ENCODE measurements at regions not wholly inside any gene's neighbourhood (a gene's known extent, or its start where the extent isn't known, plus 50 kb on each side); places are given as distances from the start of the nearest gene placed in this dataset.

- no peaks in the 10 kb centered on the region for H3K36me3 ChIP-seq (ENCODE audit: control insufficient read depth in 1 of 2, insufficient read depth in 2 of 2, low read depth in 1 of 2, low read length in 2 of 2)
- H3K23ac ChIP-seq (ENCODE audit: low read length in 2 of 2), result no peak overlapping the region
- H3K27me3 ChIP-seq (ENCODE audit: control insufficient read depth in 1 of 2, insufficient read depth in 1 of 2, low read length in 2 of 2), result no peaks in the 10 kb centered on the region
- H3K9ac ChIP-seq (ENCODE audit: low read length), result no peak overlapping the region
- no peak overlapping the region for H3K4ac ChIP-seq (ENCODE audit: low read depth in 1 of 2, low read length in 2 of 2)
- H2AFZ ChIP-seq (ENCODE audit: low read depth, low read length), result no peak overlapping the region
- no peak overlapping the region for H2BK120ac ChIP-seq (ENCODE audit: low read depth, low read length)
- no peak overlapping the region for H3K14ac ChIP-seq (ENCODE audit: low read length in 2 of 2)
- H3K9me3 ChIP-seq (ENCODE audit: control insufficient read depth, low read length), result peaks cover 2% of the 10 kb centered on the region
- WGBS, result no CpG with 5 or more reads among the region's 1 CpG
- H2AK5ac ChIP-seq (ENCODE audit: low read length, severe bottlenecking), result no peak overlapping the region
- H3K27ac ChIP-seq (ENCODE audit: low read length, poor library complexity, severe bottlenecking), result no peak overlapping the region
- no peak overlapping the region for H2BK15ac ChIP-seq (ENCODE audit: low read depth, poor library complexity, severe bottlenecking)
- H3K18ac ChIP-seq (ENCODE audit: low read depth in 1 of 2, low read length in 2 of 2), result no peak overlapping the region
- H3K79me1 ChIP-seq (replicated peaks; ENCODE audit: low read length, poor library complexity, severe bottlenecking), result no peaks in the 10 kb centered on the region
- no peak overlapping the region for H3K4me3 ChIP-seq (ENCODE audit: insufficient read depth in 1 of 2, low read depth in 1 of 2, low read length in 2 of 2)
- H2BK5ac ChIP-seq (ENCODE audit: low read depth, low read length, poor library complexity, severe bottlenecking), result no peak overlapping the region
- H2BK12ac ChIP-seq (ENCODE audit: low read length in 2 of 2), result no peak overlapping the region
- no peak overlapping the region for H4K8ac ChIP-seq (ENCODE audit: low read length)
- no peak for DNase-seq
- no peaks in the 10 kb centered on the region for H3K4me1 ChIP-seq (ENCODE audit: control insufficient read depth, insufficient read depth, low read depth, low read length)
- no peak overlapping the region for H4K91ac ChIP-seq (ENCODE audit: low read length)
- no peak overlapping the region for H3K4me2 ChIP-seq (ENCODE audit: low read length, poor library complexity, severe bottlenecking)
These were observed 134.0 kb downstream of the UFM1 start for GRCh38 chr13:38483623-38484022.

GRCh38 chr13:38490657-38491056 is 141.0 kb downstream of the UFM1 start:
- Histone ChIP-seq H2AFZ (ENCODE audit: low read depth, low read length) (no peak overlapping the region), H3K4me3 (ENCODE audit: insufficient read depth in 1 of 2, low read depth in 1 of 2, low read length in 2 of 2) (no peak overlapping the region), H3K4me1 (ENCODE audit: control insufficient read depth, insufficient read depth, low read depth, low read length) (no peaks in the 10 kb centered on the region), H3K79me1 (replicated peaks; ENCODE audit: low read length, poor library complexity, severe bottlenecking) (no peaks in the 10 kb centered on the region), H3K18ac (ENCODE audit: low read depth in 1 of 2, low read length in 2 of 2) (no peak overlapping the region), H3K27ac (ENCODE audit: low read length, poor library complexity, severe bottlenecking) (no peak overlapping the region), H3K9ac (ENCODE audit: low read length) (no peak overlapping the region), H3K4me2 (ENCODE audit: low read length, poor library complexity, severe bottlenecking) (no peak overlapping the region), H2AK5ac (ENCODE audit: low read length, severe bottlenecking) (no peak overlapping the region), H4K91ac (ENCODE audit: low read length) (no peak overlapping the region), H2BK120ac (ENCODE audit: low read depth, low read length) (no peak overlapping the region), H3K23ac (ENCODE audit: low read length in 2 of 2) (no peak overlapping the region), H3K4ac (ENCODE audit: low read depth in 1 of 2, low read length in 2 of 2) (no peak overlapping the region), H3K27me3 (ENCODE audit: control insufficient read depth in 1 of 2, insufficient read depth in 1 of 2, low read length in 2 of 2) (no peaks in the 10 kb centered on the region), H3K14ac (ENCODE audit: low read length in 2 of 2) (no peak overlapping the region), H2BK12ac (ENCODE audit: low read length in 2 of 2) (no peak overlapping the region), H3K9me3 (ENCODE audit: control insufficient read depth, low read length) (peaks cover 11% of the 10 kb centered on the region), H2BK15ac (ENCODE audit: low read depth, poor library complexity, severe bottlenecking) (no peak overlapping the region), H3K36me3 (ENCODE audit: control insufficient read depth in 1 of 2, insufficient read depth in 2 of 2, low read depth in 1 of 2, low read length in 2 of 2) (no peaks in the 10 kb centered on the region), H2BK5ac (ENCODE audit: low read depth, low read length, poor library complexity, severe bottlenecking) (no peak overlapping the region), H4K8ac (ENCODE audit: low read length) (no peak overlapping the region)
- 83% methylated on average over 2 of the region's 3 CpGs for WGBS
- DNase-seq, result no peak

GRCh38 chr13:38494445-38494844 is 144.8 kb downstream of the UFM1 start:
- no peak overlapping the region for H3K4ac ChIP-seq (ENCODE audit: low read depth in 1 of 2, low read length in 2 of 2)
- H3K27ac ChIP-seq (ENCODE audit: low read length, poor library complexity, severe bottlenecking), result no peak overlapping the region
- peaks cover 28% of the 10 kb centered on the region for H3K9me3 ChIP-seq (ENCODE audit: control insufficient read depth, low read length)
- no peak overlapping the region for H3K4me2 ChIP-seq (ENCODE audit: low read length, poor library complexity, severe bottlenecking)
- H3K27me3 ChIP-seq (ENCODE audit: control insufficient read depth in 1 of 2, insufficient read depth in 1 of 2, low read length in 2 of 2), result no peaks in the 10 kb centered on the region
- H4K8ac ChIP-seq (ENCODE audit: low read length), result no peak overlapping the region
- no peak overlapping the region for H2AFZ ChIP-seq (ENCODE audit: low read depth, low read length)
- 68% methylated on average over 2 of the region's 2 CpGs for WGBS
- H3K4me1 ChIP-seq (ENCODE audit: control insufficient read depth, insufficient read depth, low read depth, low read length), result no peaks in the 10 kb centered on the region
- no peak overlapping the region for H4K91ac ChIP-seq (ENCODE audit: low read length)
- no peak overlapping the region for H2BK12ac ChIP-seq (ENCODE audit: low read length in 2 of 2)
- H3K23ac ChIP-seq (ENCODE audit: low read length in 2 of 2), result no peak overlapping the region
- H3K9ac ChIP-seq (ENCODE audit: low read length), result no peak overlapping the region
- no peak overlapping the region for H2BK120ac ChIP-seq (ENCODE audit: low read depth, low read length)
- no peaks in the 10 kb centered on the region for H3K79me1 ChIP-seq (replicated peaks; ENCODE audit: low read length, poor library complexity, severe bottlenecking)
- H3K4me3 ChIP-seq (ENCODE audit: insufficient read depth in 1 of 2, low read depth in 1 of 2, low read length in 2 of 2), result no peak overlapping the region
- no peak overlapping the region for H2BK15ac ChIP-seq (ENCODE audit: low read depth, poor library complexity, severe bottlenecking)
- H2BK5ac ChIP-seq (ENCODE audit: low read depth, low read length, poor library complexity, severe bottlenecking), result no peak overlapping the region
- no peak for DNase-seq
- no peak overlapping the region for H3K18ac ChIP-seq (ENCODE audit: low read depth in 1 of 2, low read length in 2 of 2)
- no peak overlapping the region for H3K14ac ChIP-seq (ENCODE audit: low read length in 2 of 2)
- H2AK5ac ChIP-seq (ENCODE audit: low read length, severe bottlenecking), result no peak overlapping the region
- H3K36me3 ChIP-seq (ENCODE audit: control insufficient read depth in 1 of 2, insufficient read depth in 2 of 2, low read depth in 1 of 2, low read length in 2 of 2), result no peaks in the 10 kb centered on the region

- H2BK12ac ChIP-seq (ENCODE audit: low read length in 2 of 2), result no peak overlapping the region
- no peaks in the 10 kb centered on the region for H3K4me1 ChIP-seq (ENCODE audit: control insufficient read depth, insufficient read depth, low read depth, low read length)
- H4K8ac ChIP-seq (ENCODE audit: low read length), result no peak overlapping the region
- H2BK15ac ChIP-seq (ENCODE audit: low read depth, poor library complexity, severe bottlenecking), result no peak overlapping the region
- H3K4ac ChIP-seq (ENCODE audit: low read depth in 1 of 2, low read length in 2 of 2), result no peak overlapping the region
- no peak overlapping the region for H3K27ac ChIP-seq (ENCODE audit: low read length, poor library complexity, severe bottlenecking)
- no peak overlapping the region for H2BK5ac ChIP-seq (ENCODE audit: low read depth, low read length, poor library complexity, severe bottlenecking)
- H3K27me3 ChIP-seq (ENCODE audit: control insufficient read depth in 1 of 2, insufficient read depth in 1 of 2, low read length in 2 of 2), result no peaks in the 10 kb centered on the region
- no peaks in the 10 kb centered on the region for H3K36me3 ChIP-seq (ENCODE audit: control insufficient read depth in 1 of 2, insufficient read depth in 2 of 2, low read depth in 1 of 2, low read length in 2 of 2)
- H3K23ac ChIP-seq (ENCODE audit: low read length in 2 of 2), result no peak overlapping the region
- no peak overlapping the region for H2AK5ac ChIP-seq (ENCODE audit: low read length, severe bottlenecking)
- H3K4me2 ChIP-seq (ENCODE audit: low read length, poor library complexity, severe bottlenecking), result no peak overlapping the region
- H2BK120ac ChIP-seq (ENCODE audit: low read depth, low read length), result no peak overlapping the region
- no peak for DNase-seq
- WGBS, result 78% methylated on average over 2 of the region's 2 CpGs
- no peak overlapping the region for H2AFZ ChIP-seq (ENCODE audit: low read depth, low read length)
- no peak overlapping the region for H4K91ac ChIP-seq (ENCODE audit: low read length)
- H3K18ac ChIP-seq (ENCODE audit: low read depth in 1 of 2, low read length in 2 of 2), result no peak overlapping the region
- H3K9me3 ChIP-seq (ENCODE audit: control insufficient read depth, low read length), result peaks cover 37% of the 10 kb centered on the region
- H3K79me1 ChIP-seq (replicated peaks; ENCODE audit: low read length, poor library complexity, severe bottlenecking), result no peaks in the 10 kb centered on the region
- H3K9ac ChIP-seq (ENCODE audit: low read length), result no peak overlapping the region
- H3K14ac ChIP-seq (ENCODE audit: low read length in 2 of 2), result no peak overlapping the region
- H3K4me3 ChIP-seq (ENCODE audit: insufficient read depth in 1 of 2, low read depth in 1 of 2, low read length in 2 of 2), result no peak overlapping the region
These were observed 147.3 kb downstream of the UFM1 start for GRCh38 chr13:38496917-38497316.
